CD14-positive monocyte (primary cell): ENCODE measurements at regions not wholly inside any gene's neighbourhood (a gene's known extent, or its start where the extent isn't known, plus 50 kb on each side); places are given as distances from the start of the nearest gene placed in this dataset.
A peak's percentile ranks its signal among the peaks of the same experiment; 100 is the strongest.

Experiments used
- DNase-seq, 3 donors: peaks; one replicate each; pipeline ENCODE4 v3.0.0-alpha.2; 2011 to 2022
- H2AFZ ChIP-seq: 2 replicates; pipeline ENCODE4 v1.6.0; 2012; ENCODE audit warnings: mild to moderate bottlenecking, low read depth, low read length, inconsistent platforms; ENCODE audit not compliant: insufficient read depth, poor library complexity, severe bottlenecking
- H3K27ac ChIP-seq, 2 donors: 1 replicate in 1 of 2; 2 replicates in 1 of 2; pipeline ENCODE4 v1.5.1; 2012 to 2013; ENCODE audit warnings: low read length in 2 of 2, control low read depth in 1 of 2, inconsistent platforms in 1 of 2, low read depth in 1 of 2, mild to moderate bottlenecking in 1 of 2
- H3K27me3 ChIP-seq, 2 donors: one replicate each; pipeline versions ENCODE4 v1.6.0 to v1.6.1; 2011 to 2013; ENCODE audit warnings: low read length in 2 of 2; ENCODE audit not compliant: control insufficient read depth in 2 of 2, insufficient read depth in 2 of 2
- H3K36me3 ChIP-seq, 2 donors: replicated peaks in 1 of 2; 1 replicate in 1 of 2; 2 replicates in 1 of 2; pipeline versions ENCODE4 v1.5.1 to v1.6.1; 2012 to 2013; ENCODE audit warnings: low read length in 2 of 2, control low read depth in 1 of 2, inconsistent platforms in 1 of 2, mild to moderate bottlenecking in 1 of 2; ENCODE audit not compliant: insufficient read depth in 2 of 2, control insufficient read depth in 1 of 2
- H3K4me1 ChIP-seq, 2 donors: 1 replicate in 1 of 2; 2 replicates in 1 of 2; pipeline versions ENCODE4 v1.5.1 to v1.6.1; 2012 to 2013; ENCODE audit warnings: low read length in 2 of 2, control low read depth in 1 of 2, inconsistent platforms in 1 of 2, mild to moderate bottlenecking in 1 of 2, moderate library complexity in 1 of 2; ENCODE audit not compliant: insufficient read depth in 2 of 2, control insufficient read depth in 1 of 2
- H3K4me2 ChIP-seq: replicated peaks from 2 replicates; pipeline ENCODE3; 2012; ENCODE audit warnings: low read length, moderate library complexity, mild to moderate bottlenecking; ENCODE audit not compliant: poor library complexity, severe bottlenecking; ENCODE audit errors: extremely low read depth
- H3K4me3 ChIP-seq, 3 experiments: fragments of 200-600 bp in 1 of 3; sonication (generic) in 1 of 3; replicated peaks in 1 of 3; 1 replicate in 2 of 3; 2 replicates in 1 of 3; pipeline ENCODE4 v1.5.1; 2011 to 2013; ENCODE audit warnings: low read length in 3 of 3, mild to moderate bottlenecking in 3 of 3, control low read depth in 2 of 3, low read depth in 2 of 3, inconsistent platforms in 1 of 3, moderate library complexity in 1 of 3
- H3K79me2 ChIP-seq: 2 replicates; pipeline ENCODE4 v1.6.0; 2012; ENCODE audit warnings: mild to moderate bottlenecking, control low read depth, inconsistent platforms, low read length, moderate library complexity; ENCODE audit not compliant: insufficient read depth
- H3K9ac ChIP-seq: 2 replicates; pipeline ENCODE4 v1.6.0; 2017; ENCODE audit warnings: low read length, mild to moderate bottlenecking; ENCODE audit not compliant: insufficient read depth, poor library complexity, severe bottlenecking
- H3K9me3 ChIP-seq, 2 donors: replicated peaks in 1 of 2; 1 replicate in 1 of 2; 2 replicates in 1 of 2; pipeline versions ENCODE4 v1.5.1 to v1.6.1; 2012 to 2013; ENCODE audit warnings: low read length in 2 of 2, control low read depth in 1 of 2; ENCODE audit not compliant: control insufficient read depth in 1 of 2, insufficient read depth in 1 of 2
- H4K20me1 ChIP-seq: 2 replicates; pipeline ENCODE4 v1.6.0; 2012; ENCODE audit warnings: mild to moderate bottlenecking, low read length, control low read depth, moderate library complexity; ENCODE audit not compliant: insufficient read depth
- H3K27ac Mint-ChIP-seq, 7 donors: one replicate each; pipeline ENCODE4 v1.8.0; 2020; ENCODE audit warnings: mild to moderate bottlenecking in 7 of 7, mixed read lengths in 7 of 7, moderate library complexity in 6 of 7, inconsistent platforms in 2 of 7
- H3K27me3 Mint-ChIP-seq, 3 donors: one replicate each; pipeline ENCODE4 v1.8.0; 2021 to 2022; ENCODE audit warnings: low read depth in 3 of 3, mild to moderate bottlenecking in 3 of 3, mixed read lengths in 3 of 3, moderate library complexity in 3 of 3, inconsistent platforms in 1 of 3
- H3K36me3 Mint-ChIP-seq, 2 donors: one replicate each; pipeline ENCODE4 v1.8.0; 2020; ENCODE audit warnings: mixed read lengths in 2 of 2, inconsistent platforms in 1 of 2, mild to moderate bottlenecking in 1 of 2
- H3K4me1 Mint-ChIP-seq: one replicate; pipeline ENCODE4 v1.8.0; 2020; ENCODE audit warnings: mild to moderate bottlenecking, mixed read lengths
- H3K4me3 Mint-ChIP-seq, 2 donors: one replicate each; pipeline ENCODE4 v1.8.0; 2020; ENCODE audit warnings: mild to moderate bottlenecking in 2 of 2, mixed read lengths in 2 of 2, moderate library complexity in 1 of 2
- H3K9me3 Mint-ChIP-seq, 7 donors: one replicate each; pipeline ENCODE4 v1.8.0; 2020 to 2022; ENCODE audit warnings: mixed read lengths in 7 of 7, mild to moderate bottlenecking in 6 of 7, moderate library complexity in 6 of 7, inconsistent platforms in 2 of 7
- WGBS: methylation state at CpG from one replicate; pipeline ENCODE4 v1.1.5; 2013; ENCODE audit warnings: missing lambda C conversion rate; ENCODE audit not compliant: insufficient coverage; 5-methylcytosine and 5-hydroxymethylcytosine counted together
- intact Hi-C, 2 donors: fragments of 100-400 bp; cut with micrococcal nuclease; formaldehyde crosslinking; loops; one replicate each; pipeline versions ENCODE4 v1.15.0 to v1.15.1; 2023
- TF ChIP-seq, protein P1 (sequence below): fragments of 200-600 bp; IDR thresholded peaks from one replicate; pipeline ENCODE4 v1.8.0; 2022; ENCODE audit warnings: antibody characterized with exemption, mild to moderate bottlenecking

DNA sequence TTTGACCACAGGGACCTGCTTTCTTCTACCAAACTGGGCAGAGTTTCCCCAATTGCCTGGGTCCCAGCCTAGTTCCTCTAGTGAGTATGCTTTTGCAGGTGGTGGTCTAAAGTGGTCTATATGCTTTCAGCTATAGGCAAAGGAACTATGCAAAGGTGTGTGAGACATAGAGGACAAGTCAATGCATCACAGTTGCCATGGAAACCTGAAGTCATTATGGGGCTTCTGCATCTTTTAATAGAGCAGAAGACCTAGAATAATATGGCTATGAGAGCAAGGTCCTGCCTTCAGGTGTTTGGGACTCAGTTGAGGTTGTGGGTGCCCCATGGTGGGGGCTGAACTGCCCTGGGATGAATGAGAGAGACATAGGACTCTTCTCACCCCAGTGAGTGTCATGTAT is 92.1 kb upstream of the RAB40AL start:
- intact Hi-C loops, result no loop called here
- Histone ChIP-seq H3K36me3 (no peaks in the 10 kb centered on the region), H3K4me1 (no peaks in the 10 kb centered on the region), H3K79me2 (no peaks in the 10 kb centered on the region), H3K9me3 (no peaks in the 10 kb centered on the region), H3K4me2 (no peak overlapping the region), H3K4me3 (no peak overlapping the region), H3K9ac (no peak overlapping the region), H2AFZ (no peak overlapping the region), H4K20me1 (no peaks in the 10 kb centered on the region), H3K27ac (no peak overlapping the region), H3K27me3 (no peaks in the 10 kb centered on the region)
- TF ChIP-seq, protein P1, sequence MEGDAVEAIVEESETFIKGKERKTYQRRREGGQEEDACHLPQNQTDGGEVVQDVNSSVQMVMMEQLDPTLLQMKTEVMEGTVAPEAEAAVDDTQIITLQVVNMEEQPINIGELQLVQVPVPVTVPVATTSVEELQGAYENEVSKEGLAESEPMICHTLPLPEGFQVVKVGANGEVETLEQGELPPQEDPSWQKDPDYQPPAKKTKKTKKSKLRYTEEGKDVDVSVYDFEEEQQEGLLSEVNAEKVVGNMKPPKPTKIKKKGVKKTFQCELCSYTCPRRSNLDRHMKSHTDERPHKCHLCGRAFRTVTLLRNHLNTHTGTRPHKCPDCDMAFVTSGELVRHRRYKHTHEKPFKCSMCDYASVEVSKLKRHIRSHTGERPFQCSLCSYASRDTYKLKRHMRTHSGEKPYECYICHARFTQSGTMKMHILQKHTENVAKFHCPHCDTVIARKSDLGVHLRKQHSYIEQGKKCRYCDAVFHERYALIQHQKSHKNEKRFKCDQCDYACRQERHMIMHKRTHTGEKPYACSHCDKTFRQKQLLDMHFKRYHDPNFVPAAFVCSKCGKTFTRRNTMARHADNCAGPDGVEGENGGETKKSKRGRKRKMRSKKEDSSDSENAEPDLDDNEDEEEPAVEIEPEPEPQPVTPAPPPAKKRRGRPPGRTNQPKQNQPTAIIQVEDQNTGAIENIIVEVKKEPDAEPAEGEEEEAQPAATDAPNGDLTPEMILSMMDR, result no peak
- H3K27me3 Mint-ChIP-seq, result peaks cover 0 to 3% (median 0%) of the 10 kb centered on the region in 3 donors
- peaks cover 2 to 3% of the 10 kb centered on the region in 2 donors for H3K36me3 Mint-ChIP-seq
- no peak overlapping the region for H3K4me3 Mint-ChIP-seq
- no peaks in the 10 kb centered on the region for H3K9me3 Mint-ChIP-seq
- DNase-seq, result no peak
- H3K27ac Mint-ChIP-seq, result peak overlapping the region in 1 of 7 donors; percentile 24
- H3K4me1 Mint-ChIP-seq, result no peaks in the 10 kb centered on the region

DNA sequence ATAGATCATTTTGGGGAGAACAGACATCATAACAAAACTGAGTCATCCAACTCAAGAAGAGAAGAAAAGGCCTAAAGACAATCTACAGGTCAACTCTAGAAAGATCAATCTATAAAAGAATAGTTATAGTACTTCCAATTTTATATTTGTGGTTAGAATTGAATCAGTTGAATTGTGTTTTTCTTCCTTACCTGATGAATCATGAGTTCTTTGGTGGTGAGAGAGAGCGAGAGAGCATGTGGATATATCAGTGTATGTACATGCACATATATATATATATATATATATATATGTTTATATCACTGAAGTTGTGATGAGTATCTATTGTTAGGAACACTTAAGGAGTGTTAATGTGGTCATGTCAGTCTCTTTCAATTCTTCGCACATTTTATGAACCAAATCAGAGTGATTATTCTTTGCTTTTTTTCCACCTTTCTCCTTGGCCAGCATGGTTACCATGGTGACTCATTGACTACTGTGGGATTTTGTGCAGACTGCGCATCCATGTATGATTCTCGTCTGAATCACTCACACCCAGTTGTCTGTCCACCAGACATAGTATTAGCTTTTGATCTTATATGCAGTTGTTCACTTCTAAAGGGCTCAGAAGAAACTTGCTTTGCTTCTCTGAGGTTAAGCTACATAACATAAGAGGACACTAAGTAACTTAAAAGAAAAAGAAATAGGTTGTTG is 90.4 kb upstream of the RAB40AL start:
- Mint-ChIP-seq H3K9me3 (no peaks in the 10 kb centered on the region), H3K36me3 (peaks cover 2 to 3% of the 10 kb centered on the region in 2 donors), H3K27ac (no peak overlapping the region), H3K4me3 (no peak overlapping the region), H3K27me3 (peaks cover 0 to 3% (median 0%) of the 10 kb centered on the region in 3 donors), H3K4me1 (no peaks in the 10 kb centered on the region)
- H4K20me1 ChIP-seq, result no peaks in the 10 kb centered on the region
- no peak overlapping the region for H2AFZ ChIP-seq
- no peaks in the 10 kb centered on the region for H3K4me1 ChIP-seq
- H3K36me3 ChIP-seq, result no peaks in the 10 kb centered on the region
- no peak for DNase-seq
- no peak overlapping the region for H3K4me2 ChIP-seq
- no peaks in the 10 kb centered on the region for H3K27me3 ChIP-seq
- intact Hi-C loops, result no loop called here
- TF ChIP-seq, protein P1, result no peak
- no peak overlapping the region for H3K9ac ChIP-seq
- H3K4me3 ChIP-seq, result no peak overlapping the region
- no peak overlapping the region for H3K27ac ChIP-seq
- H3K9me3 ChIP-seq, result no peaks in the 10 kb centered on the region
- no peaks in the 10 kb centered on the region for H3K79me2 ChIP-seq
- WGBS, result 100% methylated on average over 1 of the region's 4 CpGs
